Ascending aorta (tissue), 2 donors: ENCODE measurements at regions not wholly inside any gene's neighbourhood (a gene's known extent, or its start where the extent isn't known, plus 50 kb on each side); places are given as distances from the start of the nearest gene placed in this dataset.

Source experiments
- DNase-seq, 2 donors: peaks; one replicate each; pipeline ENCODE4 v3.0.0-alpha.2; 2019; ENCODE audit warnings: low spot score in 2 of 2
- H3K27ac ChIP-seq, 2 donors: fragments of 200-600 bp; sonication (generic); one replicate each; pipeline ENCODE4 v1.5.1; 2016 to 2017; ENCODE audit warnings: mild to moderate bottlenecking in 1 of 2
- H3K27me3 ChIP-seq: fragments of 200-600 bp; sonication (generic); one replicate; pipeline ENCODE4 v1.5.1; 2017
- H3K36me3 ChIP-seq, 2 donors: fragments of 200-600 bp; sonication (generic); one replicate each; pipeline ENCODE4 v1.5.1; 2016
- H3K4me1 ChIP-seq, 2 donors: fragments of 200-600 bp; sonication (generic); one replicate each; pipeline ENCODE4 v1.5.1; 2016 to 2017; ENCODE audit warnings: mild to moderate bottlenecking in 1 of 2
- H3K4me3 ChIP-seq, 2 donors: fragments of 200-600 bp; sonication (generic); one replicate each; pipeline ENCODE4 v1.5.1; 2016 to 2017; ENCODE audit warnings: mild to moderate bottlenecking in 1 of 2
- H3K9me3 ChIP-seq, 2 donors: fragments of 200-600 bp; sonication (generic); one replicate each; pipeline ENCODE4 v1.5.1; 2016
- CTCF ChIP-seq, 3 experiments: fragments of 200-600 bp in 2 of 3; fragments of 450-650 bp in 1 of 3; sonication (generic) in 2 of 3; IDR thresholded peaks; one replicate each; pipeline ENCODE4 v1.5.1; 2016 to 2019; ENCODE audit warnings: antibody characterized with exemption in 3 of 3, mild to moderate bottlenecking in 1 of 3, moderate library complexity in 1 of 3
- intact Hi-C: fragments of 100-400 bp; cut with DNase I; formaldehyde crosslinking; loops from one replicate; pipeline ENCODE4 v1.15.1; 2023

GRCh38 chr1:73537400-73537799, 660.6 kb downstream of the LRRIQ3 start:
- Histone ChIP-seq H3K27ac (no peak overlapping the region), H3K36me3 (no peaks in the 10 kb centered on the region), H3K4me3 (no peak overlapping the region), H3K4me1 (no peaks in the 10 kb centered on the region), H3K27me3 (no peaks in the 10 kb centered on the region), H3K9me3 (peaks cover 0 to 4% of the 10 kb centered on the region in 2 donors)
- intact Hi-C loops: no loop called here
- DNase-seq: no peak
- TF ChIP-seq CTCF (IDR thresholded peaks at IDR 0.05): no peak

- no peaks in the 10 kb centered on the region for H3K4me1 ChIP-seq
These were observed 680.3 kb downstream of the LRRIQ3 start for GRCh38 chr1:73517603-73518191.

GRCh38 chr1:73516451-73516850, 681.5 kb downstream of the LRRIQ3 start:
- H3K4me3 ChIP-seq: no peak overlapping the region
- no peaks in the 10 kb centered on the region for H3K27me3 ChIP-seq
- H3K36me3 ChIP-seq: no peaks in the 10 kb centered on the region
- H3K27ac ChIP-seq: no peak overlapping the region
- TF ChIP-seq CTCF (IDR thresholded peaks at IDR 0.05): no peak
- DNase-seq: no peak
- no peaks in the 10 kb centered on the region for H3K9me3 ChIP-seq
- intact Hi-C loops: no loop called here
- no peaks in the 10 kb centered on the region for H3K4me1 ChIP-seq

More at GRCh38 chr1:73517603-73518191, 680.3 kb downstream of the LRRIQ3 start:
- intact Hi-C loops: no loop called here
- no peak for DNase-seq
- TF ChIP-seq CTCF (IDR thresholded peaks at IDR 0.05): no peak
- H3K4me3 ChIP-seq: no peak overlapping the region
- H3K27me3 ChIP-seq: no peaks in the 10 kb centered on the region
- no peaks in the 10 kb centered on the region for H3K36me3 ChIP-seq
- no peak overlapping the region for H3K27ac ChIP-seq
- H3K9me3 ChIP-seq: no peaks in the 10 kb centered on the region

GRCh38 chr1:73511038-73511437, 686.9 kb downstream of the LRRIQ3 start:
- peaks cover 0 to 7% of the 10 kb centered on the region in 2 donors for H3K9me3 ChIP-seq

GRCh38 chr1:73500154-73500553, 697.8 kb downstream of the LRRIQ3 start:
- TF ChIP-seq CTCF (IDR thresholded peaks at IDR 0.05): no peak
- H3K27me3 ChIP-seq: no peaks in the 10 kb centered on the region
- H3K27ac ChIP-seq: no peak overlapping the region
- intact Hi-C loops: no loop called here
- H3K9me3 ChIP-seq: no peaks in the 10 kb centered on the region
- H3K36me3 ChIP-seq: no peaks in the 10 kb centered on the region
- H3K4me3 ChIP-seq: no peak overlapping the region
- DNase-seq: no peak
- H3K4me1 ChIP-seq: no peaks in the 10 kb centered on the region

More at GRCh38 chr1:73511038-73511437, 686.9 kb downstream of the LRRIQ3 start:
- TF ChIP-seq CTCF (IDR thresholded peaks at IDR 0.05): no peak
- DNase-seq: no peak
- no peak overlapping the region for H3K27ac ChIP-seq
- intact Hi-C loops: no loop called here
- H3K27me3 ChIP-seq: no peaks in the 10 kb centered on the region
- H3K4me1 ChIP-seq: no peaks in the 10 kb centered on the region
- no peaks in the 10 kb centered on the region for H3K36me3 ChIP-seq
- no peak overlapping the region for H3K4me3 ChIP-seq

- H3K36me3 ChIP-seq: no peaks in the 10 kb centered on the region
- no peak for DNase-seq
- intact Hi-C loops: no loop called here
- H3K4me1 ChIP-seq: no peaks in the 10 kb centered on the region
- no peaks in the 10 kb centered on the region for H3K27me3 ChIP-seq
- H3K9me3 ChIP-seq: no peaks in the 10 kb centered on the region
- no peak for TF ChIP-seq CTCF (IDR thresholded peaks at IDR 0.05)
- no peak overlapping the region for H3K27ac ChIP-seq
- no peak overlapping the region for H3K4me3 ChIP-seq
These were observed 698.3 kb downstream of the LRRIQ3 start for GRCh38 chr1:73499671-73500070.
